ENCODE measurements at regions not wholly inside any gene's neighbourhood (a gene's known extent, or its start where the extent isn't known, plus 50 kb on each side); places are given as distances from the start of the nearest gene placed in this dataset.

DNA sequence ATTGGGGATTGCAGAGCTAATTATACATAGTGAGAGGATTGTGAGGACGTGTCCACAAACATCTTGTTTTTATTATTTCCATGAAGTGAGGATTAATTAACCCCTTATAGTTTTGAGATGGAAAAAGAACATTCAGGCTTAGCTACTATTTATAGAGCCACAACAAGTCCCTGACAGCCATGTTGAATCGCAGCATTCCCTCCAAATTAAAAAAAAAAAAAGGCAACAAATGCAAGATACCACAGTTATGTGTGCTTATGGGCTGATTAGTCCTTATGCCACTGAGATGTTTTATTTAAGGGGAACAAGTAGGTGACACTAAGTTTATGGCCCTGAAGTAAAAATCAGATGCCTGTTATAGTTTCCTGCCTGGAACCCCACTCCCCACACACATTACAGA, 350.3 kb downstream of the GPAM start:
- ChIA-PET CTCF (ENCODE audit: partially characterized antibody) (interaction anchor here (0.7 to 1.6 kb wide), 2 partner anchors 9 to 309 kb away, joined by 4 to 5 read pairs; no protein-coding TSS in a partner anchor), POLR2A (ENCODE audit: partially characterized antibody) (interaction anchor here (0.7 kb wide), 1 partner anchor 453 kb away, joined by 3 read pairs; no protein-coding TSS in a partner anchor)
- Histone ChIP-seq H2AFZ (ENCODE audit: low read length) (no peak overlapping the region), H3K18ac (ENCODE audit: extremely low read depth, low read length) (no peak overlapping the region), H2BK120ac (replicated peaks; ENCODE audit: low read depth, low read length) (no peak overlapping the region), H4K20me1 (replicated peaks in 1 of 2; ENCODE audit: control insufficient read depth in 1 of 2, insufficient read depth in 2 of 2, low read length in 2 of 2) (no peaks in the 10 kb centered on the region), H3K79me1 (ENCODE audit: low read depth, low read length) (no peaks in the 10 kb centered on the region), H3K23me2 (ENCODE audit: low read depth, low read length) (no peaks in the 10 kb centered on the region), H3K4ac (replicated peaks; ENCODE audit: insufficient read length, low read depth, low read length) (no peak overlapping the region), H2BK15ac (ENCODE audit: low read length) (no peak overlapping the region), H3K14ac (ENCODE audit: insufficient read length) (no peak overlapping the region), H3K23ac (ENCODE audit: insufficient read length) (no peak overlapping the region), H3K9ac (replicated peaks in 1 of 4; ENCODE audit: extremely low read depth in 1 of 4, low read depth in 3 of 4, low read length in 3 of 4) (no peak overlapping the region), H3K4me2 (ENCODE audit: insufficient read depth in 1 of 2, low read depth in 2 of 2, low read length in 2 of 2) (no peak overlapping the region), H4K5ac (ENCODE audit: insufficient read length, low read depth, low read length) (no peak overlapping the region), H3K27me3 (replicated peaks in 1 of 4; ENCODE audit: control insufficient read depth in 3 of 4, extremely low read depth in 1 of 4, insufficient read depth in 3 of 4, low read length in 3 of 4) (no peaks in the 10 kb centered on the region), H3K36me3 (ENCODE audit: control insufficient read depth in 2 of 4, insufficient read depth in 4 of 4, low read length in 3 of 4) (no peaks in the 10 kb centered on the region), H2BK5ac (ENCODE audit: low read depth, low read length) (no peak overlapping the region), H2BK20ac (ENCODE audit: low read length) (no peak overlapping the region), H3K9me3 (ENCODE audit: insufficient read depth in 2 of 2, low read depth in 1 of 2, low read length in 1 of 2) (no peaks in the 10 kb centered on the region), H3K56ac (replicated peaks; ENCODE audit: insufficient read length, low read depth, low read length) (no peak overlapping the region), H3K4me1 (replicated peaks in 1 of 4; ENCODE audit: control insufficient read depth in 3 of 4, insufficient read depth in 4 of 4, low read length in 3 of 4) (peaks cover 0 to 7% (median 6%) of the 10 kb centered on the region in 4 experiments; a peak in 4 of 7 replicates), H2AK5ac (ENCODE audit: low read depth, low read length) (no peak overlapping the region), H3K79me2 (ENCODE audit: control insufficient read depth in 1 of 2, insufficient read depth in 2 of 2, low read length in 2 of 2) (no peaks in the 10 kb centered on the region), H2BK12ac (ENCODE audit: low read depth, low read length) (no peak overlapping the region), H3K27ac (ENCODE audit: low read depth, low read length) (no peak overlapping the region), H4K8ac (ENCODE audit: extremely low read depth, insufficient read depth, low read length) (no peak overlapping the region), H3K4me3 (ENCODE audit: extremely low read depth in 1 of 4, insufficient read depth in 2 of 4, low read depth in 3 of 4, low read length in 4 of 4) (no peak overlapping the region), H4K91ac (replicated peaks; ENCODE audit: insufficient read length, low read length) (no peak overlapping the region)
- DNase-seq (ENCODE audit: low read depth in 1 of 2, low spot score in 2 of 2) (no peak), FAIRE-seq (no peak)
- 45% methylated on average over 2 of the region's 2 CpGs; no CpG with 5 or more reads in 1 of the 2 experiments for WGBS, 2 experiments (ENCODE audit: extremely low coverage in 1 of 2, insufficient coverage in 1 of 2, insufficient read length in 1 of 2, insufficient replicate concordance in 2 of 2, low coverage in 1 of 2, low lambda C conversion rate in 2 of 2, missing lambda C conversion rate in 1 of 2)
- TF ChIP-seq JUN (IDR thresholded peaks at IDR 0.05; ENCODE audit: low read depth, low read length) (no peak), CHD1 (IDR thresholded peaks at IDR 0.05; ENCODE audit: low read depth, low read length) (no peak), POLR2AphosphoS5 (IDR thresholded peaks at IDR 0.05; ENCODE audit: low read depth, low read length) (no peak), CTBP2 (IDR thresholded peaks at IDR 0.05; ENCODE audit: borderline replicate concordance, insufficient read depth, insufficient read length, low read length) (no peak), JUND (IDR thresholded peaks at IDR 0.05; ENCODE audit: low read length) (no peak), SP1 (IDR thresholded peaks at IDR 0.05; ENCODE audit: low read depth, low read length) (no peak), YY1 (IDR thresholded peaks at IDR 0.05; ENCODE audit: low read depth, low read length) (no peak)
- TF ChIP-seq, protein P1, sequence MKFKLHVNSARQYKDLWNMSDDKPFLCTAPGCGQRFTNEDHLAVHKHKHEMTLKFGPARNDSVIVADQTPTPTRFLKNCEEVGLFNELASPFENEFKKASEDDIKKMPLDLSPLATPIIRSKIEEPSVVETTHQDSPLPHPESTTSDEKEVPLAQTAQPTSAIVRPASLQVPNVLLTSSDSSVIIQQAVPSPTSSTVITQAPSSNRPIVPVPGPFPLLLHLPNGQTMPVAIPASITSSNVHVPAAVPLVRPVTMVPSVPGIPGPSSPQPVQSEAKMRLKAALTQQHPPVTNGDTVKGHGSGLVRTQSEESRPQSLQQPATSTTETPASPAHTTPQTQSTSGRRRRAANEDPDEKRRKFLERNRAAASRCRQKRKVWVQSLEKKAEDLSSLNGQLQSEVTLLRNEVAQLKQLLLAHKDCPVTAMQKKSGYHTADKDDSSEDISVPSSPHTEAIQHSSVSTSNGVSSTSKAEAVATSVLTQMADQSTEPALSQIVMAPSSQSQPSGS (IDR thresholded peaks at IDR 0.05; ENCODE audit: low read length): no peak

All from H1 (cell line).